Fibroblast of the conjunctiva (primary cell): ENCODE measurements at regions not wholly inside any gene's neighbourhood (a gene's known extent, or its start where the extent isn't known, plus 50 kb on each side); places are given as distances from the start of the nearest gene placed in this dataset.

Experiments used
- DNase-seq: peaks from one replicate; pipeline ENCODE4 v3.0.0-alpha.2; 2010; ENCODE audit warnings: low read depth

DNA sequence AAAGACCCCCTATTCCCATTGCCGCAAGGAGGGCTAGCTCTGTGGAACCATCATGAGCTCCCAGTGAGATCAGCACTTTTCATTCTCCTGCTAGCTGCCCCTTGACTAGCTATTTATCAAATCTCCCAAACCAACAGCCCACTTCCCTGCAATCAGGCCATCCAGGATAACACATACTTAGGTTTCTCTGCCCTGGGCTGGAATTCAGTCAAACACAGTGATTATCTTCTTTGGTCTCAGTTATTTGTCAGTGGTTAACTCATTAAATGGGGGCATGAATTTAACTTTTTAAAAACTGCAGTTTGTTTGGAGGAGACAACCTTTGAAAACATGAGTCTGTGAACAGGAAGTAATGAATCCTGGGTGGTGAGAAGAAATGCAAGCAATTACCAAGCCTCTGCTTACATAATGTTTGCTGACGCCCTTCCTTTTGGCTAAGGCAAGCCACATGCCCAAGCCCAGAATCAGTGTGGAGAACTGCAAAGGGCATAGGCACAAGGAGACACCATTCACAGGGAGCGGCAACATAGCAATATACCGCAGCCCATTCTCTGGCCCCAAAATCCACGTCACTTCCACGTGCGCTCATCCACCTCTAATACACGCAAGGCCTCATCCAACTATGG is 275.0 kb downstream of the DRD1 start:
- DNase-seq, result no peak

DNA sequence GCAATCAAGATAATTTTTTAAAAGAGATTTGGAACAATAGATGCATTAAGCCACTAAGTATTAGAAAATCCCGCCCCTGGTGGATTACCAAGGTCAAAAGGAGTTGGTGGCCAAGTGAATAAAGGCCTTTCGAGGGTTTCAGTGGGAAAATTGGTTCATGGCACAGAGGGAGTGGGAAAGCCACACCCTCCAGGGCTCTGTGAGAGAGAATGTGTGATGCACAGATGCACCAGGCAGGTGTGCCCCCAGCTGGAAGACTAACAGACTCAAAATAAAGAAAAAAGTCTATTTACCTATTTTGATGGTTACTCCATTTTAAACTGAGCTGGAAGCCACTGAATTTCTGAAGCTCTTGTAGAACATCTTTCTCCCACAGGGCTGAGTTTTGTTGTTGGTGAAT is 278.0 kb downstream of the DRD1 start:
- DNase-seq, result no peak

DNA sequence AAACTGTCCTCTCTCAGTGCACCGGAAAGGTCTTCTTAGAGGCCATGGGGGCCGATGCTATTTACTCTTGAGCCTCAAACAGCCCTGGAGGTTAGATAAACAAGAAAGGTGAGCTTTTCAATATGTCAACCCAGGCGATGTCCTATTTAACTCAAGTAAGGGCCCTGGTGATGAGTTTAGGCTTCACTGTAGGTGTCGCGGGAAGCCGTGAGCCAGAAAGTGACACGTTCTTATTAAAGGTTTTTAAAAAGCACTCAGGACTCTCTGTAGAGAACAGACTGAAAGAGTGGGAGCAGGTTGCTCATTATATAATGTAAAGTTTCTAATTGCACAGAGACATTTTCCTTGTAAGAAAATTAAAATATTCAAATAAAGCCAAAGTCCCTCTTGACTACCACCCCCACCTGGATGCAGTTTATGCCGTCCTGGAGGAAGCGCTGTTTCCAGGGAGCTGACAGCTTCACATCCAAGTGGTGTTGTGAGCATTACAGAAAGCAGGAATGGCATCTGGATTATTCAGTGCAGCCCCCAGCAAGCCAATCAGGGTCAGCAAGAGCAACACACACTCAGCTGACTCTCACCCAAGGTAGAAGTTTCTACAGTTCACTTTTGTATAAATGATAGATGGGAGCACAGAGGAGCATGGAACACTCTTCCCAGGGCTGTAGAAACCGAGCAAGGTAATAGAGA is 280.3 kb downstream of the DRD1 start:
- no peak for DNase-seq

DNA sequence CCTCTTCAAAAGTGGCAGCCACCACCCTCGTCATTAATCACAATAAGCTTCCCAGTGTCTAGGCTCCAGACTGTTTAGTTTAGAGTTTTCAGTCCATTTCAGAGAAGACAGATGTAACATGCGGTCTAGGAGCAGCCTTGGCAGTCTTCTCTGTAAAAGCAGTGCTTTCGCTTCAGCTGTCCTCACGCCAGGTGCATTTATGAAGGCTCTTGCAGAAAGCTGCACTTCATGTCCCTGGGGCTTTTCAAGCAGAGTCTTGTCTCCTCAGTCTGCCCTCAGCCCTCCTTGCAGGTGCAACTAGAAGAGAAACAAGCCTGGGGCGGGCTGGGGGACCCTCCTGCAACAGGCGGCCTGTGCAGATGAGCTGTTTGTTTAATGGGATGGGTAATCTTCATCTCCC is 281.9 kb downstream of the DRD1 start:
- DNase-seq, result no peak

DNA sequence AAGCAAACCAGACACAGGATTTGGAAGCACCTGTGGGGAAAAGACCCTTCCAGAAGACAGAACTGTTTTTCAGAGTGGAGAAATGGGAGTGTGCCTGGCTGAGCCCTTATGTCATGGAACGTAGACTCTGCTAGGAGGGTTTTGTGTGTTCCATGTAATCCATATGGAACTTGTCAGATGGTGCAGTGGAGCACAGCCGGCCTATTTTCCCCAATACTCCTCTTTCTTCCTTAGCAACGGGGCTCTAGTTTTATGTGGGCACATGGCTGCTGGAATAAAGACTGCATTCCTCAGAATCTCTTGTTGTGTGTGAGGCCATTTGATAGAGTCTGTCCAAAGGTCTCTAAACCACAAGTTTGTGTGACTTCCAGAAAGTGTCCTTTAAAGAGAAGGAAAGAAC is 284.0 kb downstream of the DRD1 start:
- DNase-seq, result no peak

DNA sequence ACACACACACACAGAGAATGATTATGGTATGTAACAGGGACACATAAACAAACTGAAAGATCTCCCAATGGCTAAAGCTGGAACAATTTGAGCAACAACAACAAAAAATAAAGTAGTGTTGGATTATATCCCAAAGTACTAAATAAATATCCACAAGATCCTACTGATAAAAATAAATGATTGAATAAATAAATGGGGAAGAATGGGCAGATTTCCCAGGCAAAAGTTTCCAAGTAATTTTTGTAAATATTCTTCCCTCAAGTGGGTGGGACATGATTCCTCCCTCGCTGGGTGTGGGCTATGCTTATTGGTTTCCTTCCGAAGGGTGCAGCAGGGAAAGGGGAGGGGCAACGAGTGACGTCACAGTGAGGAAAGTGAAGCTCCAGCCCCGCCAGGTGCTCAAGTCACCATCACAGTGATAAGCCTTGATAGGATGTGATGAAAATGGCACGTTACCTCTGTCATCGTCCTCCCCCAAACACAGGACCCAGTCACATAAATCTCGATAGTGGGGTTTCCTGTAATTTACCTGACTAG is 295.3 kb downstream of the DRD1 start:
- DNase-seq, result no peak

DNA sequence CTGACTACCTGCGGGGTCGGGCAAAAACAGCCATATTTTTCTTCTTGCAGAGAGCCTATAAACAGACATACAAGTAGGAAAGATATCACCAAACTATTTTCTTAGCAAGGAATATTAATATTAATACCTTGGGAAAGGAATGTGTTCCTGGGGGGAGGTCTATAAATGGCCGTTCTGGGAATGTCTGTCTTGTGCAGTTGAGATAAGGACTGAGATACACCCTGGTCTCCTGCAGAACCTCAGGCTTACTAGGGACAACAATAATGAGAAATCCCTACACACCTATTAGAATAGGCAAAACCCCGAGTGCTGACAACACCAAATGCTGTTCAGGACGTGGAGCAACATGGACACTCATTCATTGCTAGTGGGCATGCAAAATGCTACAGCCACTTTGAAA is 297.2 kb downstream of the DRD1 start:
- DNase-seq, result no peak

DNA sequence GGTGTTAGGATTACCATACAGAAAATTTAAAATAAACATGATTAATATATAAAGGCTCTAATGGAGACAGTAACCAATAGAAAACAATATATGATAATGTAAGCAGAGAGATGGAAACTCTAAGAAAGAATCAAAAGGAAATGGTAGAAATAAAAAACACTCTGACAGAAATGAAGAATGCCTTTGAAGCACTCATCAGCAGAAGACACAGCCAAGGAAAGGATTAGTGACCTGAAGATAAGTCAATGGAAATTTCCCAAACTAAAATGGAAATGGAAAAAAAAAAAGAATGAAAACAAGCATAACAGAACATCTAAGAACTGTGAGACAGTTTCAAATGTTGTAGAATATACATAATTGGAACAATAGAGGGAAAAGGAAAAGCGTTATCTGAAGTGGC is 302.6 kb downstream of the DRD1 start:
- DNase-seq, result no peak

DNA sequence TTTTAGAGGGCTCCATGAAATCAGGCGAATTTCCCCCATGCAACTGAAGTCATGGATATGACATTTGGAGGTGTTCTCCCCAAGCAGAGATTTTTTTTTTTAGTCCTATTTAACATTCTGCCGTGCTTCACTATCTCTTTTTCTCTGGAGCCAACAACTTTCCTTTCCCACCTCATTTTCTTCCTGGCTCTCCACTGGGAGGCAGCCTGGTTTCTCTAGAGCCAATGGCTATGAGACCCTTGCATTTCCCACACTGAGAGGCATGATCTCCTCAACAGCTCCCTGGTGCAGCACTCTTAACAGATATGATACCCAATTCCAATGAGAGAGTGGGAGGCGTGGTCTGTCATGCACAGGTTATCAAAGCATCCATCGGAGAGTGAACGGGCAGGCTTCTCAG is 310.8 kb downstream of the DRD1 start:
- DNase-seq, result no peak

DNA sequence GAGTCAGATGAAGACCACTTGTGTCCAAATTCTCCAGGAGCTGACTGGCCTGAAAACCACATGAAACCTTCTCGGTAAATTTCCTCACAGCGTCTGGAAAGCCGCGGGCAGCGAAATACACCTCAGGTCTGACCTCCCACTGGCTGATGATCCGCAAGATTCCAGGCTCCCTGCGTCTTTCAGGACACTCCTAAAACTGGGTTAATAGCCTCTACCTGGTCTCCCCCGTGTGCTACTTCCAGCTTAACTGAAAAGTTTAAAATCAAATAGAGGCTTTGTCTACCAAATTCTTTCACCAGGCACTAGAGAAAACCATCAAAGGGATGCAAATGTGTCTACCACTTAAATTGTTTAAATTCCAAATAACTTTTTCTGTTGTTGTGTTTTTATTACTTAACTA is 312.6 kb downstream of the DRD1 start:
- no peak for DNase-seq

DNA sequence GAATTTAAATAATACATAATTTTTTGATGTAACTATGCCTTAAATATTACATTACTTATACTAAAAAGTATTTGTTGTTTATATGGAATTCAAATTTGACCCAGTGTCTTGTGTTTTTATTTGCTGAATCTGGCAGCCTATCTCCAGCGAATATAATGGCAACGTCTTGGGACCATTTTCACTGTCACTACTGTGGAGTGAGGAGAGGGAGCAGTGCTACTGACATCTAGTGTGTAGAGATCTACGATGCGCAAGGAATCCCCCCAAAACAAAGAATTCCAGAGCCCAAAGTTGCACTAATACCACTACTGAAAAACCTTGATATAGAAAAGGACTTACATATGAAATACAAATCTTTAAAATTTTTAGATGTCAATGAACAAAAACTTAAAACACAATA is 314.4 kb downstream of the DRD1 start:
- no peak for DNase-seq

DNA sequence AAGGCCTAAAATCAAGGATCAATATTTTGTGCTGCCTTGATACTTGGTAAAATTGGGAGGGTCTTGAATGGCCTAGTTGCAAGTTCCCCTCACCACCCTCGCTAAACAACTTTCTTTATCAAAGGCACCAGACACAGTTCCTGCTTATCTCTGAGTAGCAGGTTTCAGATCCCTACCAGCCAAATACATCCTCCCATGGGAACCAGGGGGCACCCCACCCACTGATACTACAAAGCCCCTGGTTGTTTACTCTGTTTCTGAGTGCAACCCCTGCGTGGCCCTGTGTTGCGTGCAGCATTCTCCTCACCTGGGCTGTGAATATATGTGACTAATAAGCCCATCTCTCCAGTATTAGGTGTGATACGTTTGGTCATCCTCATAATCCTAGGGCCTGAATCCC is 314.9 kb downstream of the DRD1 start:
- no peak for DNase-seq

DNA sequence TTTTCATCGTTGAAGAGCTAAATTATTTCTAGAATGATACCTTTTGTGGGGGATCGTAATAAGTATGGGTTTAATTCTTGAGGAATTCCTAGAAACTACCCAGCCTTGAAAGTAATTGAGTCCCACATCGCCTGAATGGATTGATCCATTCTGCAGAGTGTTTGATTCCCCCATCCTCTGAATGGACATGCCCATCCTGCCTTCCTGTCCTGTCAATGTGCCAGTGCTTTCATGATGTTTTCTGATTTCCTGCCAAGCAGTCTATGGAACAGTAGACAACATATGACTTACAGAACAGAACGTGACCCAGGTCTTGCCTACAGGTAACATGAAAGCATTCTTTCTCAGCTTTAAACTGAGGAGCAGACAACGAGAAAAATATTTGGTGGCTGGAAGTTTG is 319.2 kb downstream of the DRD1 start:
- no peak for DNase-seq

DNA sequence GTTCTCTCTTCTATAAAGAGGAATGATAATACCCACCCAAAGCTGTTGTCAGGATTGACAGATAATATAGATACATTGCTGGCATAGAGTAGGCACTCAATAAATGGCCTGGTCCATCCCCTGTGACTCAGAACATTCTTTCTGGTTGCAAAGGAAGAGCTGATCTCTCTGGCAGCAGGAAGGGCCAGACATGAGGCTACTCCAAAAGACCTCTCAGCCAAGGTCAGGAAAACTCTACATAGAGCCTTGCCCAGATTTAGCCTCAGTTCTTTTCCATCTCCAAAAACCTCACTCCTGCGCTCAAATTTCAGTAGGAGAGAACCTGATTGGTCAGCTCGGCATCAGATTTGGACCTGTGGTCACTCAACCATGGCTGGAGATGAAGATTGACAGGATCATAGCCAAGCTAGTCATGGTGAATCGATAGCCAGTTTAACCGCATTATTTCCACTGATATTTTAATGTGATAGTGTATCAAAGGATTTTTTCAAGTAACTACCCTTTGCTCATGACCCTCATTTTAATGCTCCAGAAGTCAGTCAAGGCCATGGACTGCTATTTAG is 319.6 kb downstream of the DRD1 start:
- DNase-seq, result no peak

DNA sequence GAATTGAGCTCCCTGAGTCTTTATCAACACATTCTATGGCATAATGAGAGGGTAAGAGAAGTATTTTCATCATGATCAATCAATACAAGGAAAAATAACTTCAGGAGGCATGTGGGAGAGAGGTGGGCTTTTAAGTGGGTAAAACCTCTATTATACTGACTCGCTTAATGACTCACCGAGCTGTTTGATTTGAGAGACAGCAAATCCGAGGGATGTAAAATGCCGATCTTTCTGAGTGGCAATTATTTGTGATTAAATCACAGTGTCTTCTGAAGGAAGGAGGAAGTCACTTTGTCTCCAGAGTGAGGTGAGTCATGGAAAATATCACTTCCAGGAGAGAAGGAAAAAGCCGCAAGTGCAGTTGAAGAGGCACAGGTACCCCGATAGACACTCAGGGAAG is 320.4 kb downstream of the DRD1 start:
- DNase-seq, result no peak

DNA sequence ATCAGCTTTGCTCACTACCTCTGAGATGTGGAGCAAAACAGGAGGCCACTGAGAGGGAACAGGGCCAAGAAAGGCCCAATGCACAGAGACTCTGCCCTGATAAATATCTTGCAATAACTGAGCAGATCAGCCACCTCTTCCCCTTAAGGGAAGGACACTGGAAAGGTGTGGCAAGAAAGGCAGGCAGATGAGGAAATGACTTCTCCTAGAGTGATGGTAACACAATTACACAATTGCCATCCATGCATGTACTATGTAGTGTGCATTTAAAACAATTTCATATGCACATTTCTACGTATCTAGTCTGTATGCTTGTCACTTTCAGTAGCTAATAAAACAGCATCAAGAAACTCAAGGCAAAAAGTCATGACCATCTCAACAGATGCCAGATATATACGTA is 322.5 kb downstream of the DRD1 start:
- no peak for DNase-seq

DNA sequence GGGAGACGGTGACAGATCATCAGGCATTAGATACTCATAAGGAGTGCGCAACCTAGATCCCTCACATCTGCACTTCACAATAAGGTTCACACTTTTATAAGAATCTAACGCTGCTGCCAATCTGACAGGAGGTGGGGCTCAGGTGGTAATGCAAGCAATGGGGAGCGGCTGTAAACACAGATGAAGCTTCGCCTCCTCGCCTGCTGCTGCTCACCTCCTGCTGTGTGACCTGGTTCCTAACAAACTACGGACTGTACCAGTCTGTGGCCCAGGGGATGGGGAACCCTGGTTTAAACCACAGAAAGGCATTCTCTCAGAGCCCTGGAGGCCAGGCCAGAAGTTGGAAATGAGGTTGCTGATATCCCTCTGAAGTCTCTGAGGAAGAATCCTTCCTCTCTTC is 323.6 kb downstream of the DRD1 start:
- DNase-seq, result no peak

DNA sequence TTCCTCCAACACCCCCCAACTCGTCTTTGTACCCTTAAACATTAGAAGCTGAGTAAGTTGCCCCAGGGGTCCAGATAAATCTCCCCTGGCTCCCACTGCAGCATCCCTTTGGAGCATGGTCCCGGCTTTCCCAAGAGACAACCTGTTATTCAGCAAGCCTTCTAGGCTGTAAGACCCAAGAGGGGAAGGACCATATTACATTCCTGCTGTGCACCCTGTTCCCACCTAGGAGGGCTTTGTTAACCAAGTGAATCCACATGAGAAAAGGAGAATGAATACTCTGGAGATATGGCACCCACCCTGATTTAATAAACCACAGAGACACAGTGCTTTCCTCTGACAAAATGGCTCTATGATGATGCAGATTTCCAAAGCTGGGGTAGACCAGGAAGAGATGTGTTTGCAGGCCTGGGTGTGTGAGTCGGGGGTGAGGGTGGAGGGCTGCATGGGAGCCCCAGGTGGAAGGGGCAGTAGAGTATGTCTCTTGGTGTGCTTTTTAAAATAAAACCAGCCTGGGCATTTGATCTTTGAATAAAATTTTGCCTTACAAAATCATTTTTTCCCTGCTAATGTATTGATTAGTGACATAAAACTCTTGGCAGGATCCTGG is 325.2 kb downstream of the DRD1 start:
- DNase-seq, result no peak

DNA sequence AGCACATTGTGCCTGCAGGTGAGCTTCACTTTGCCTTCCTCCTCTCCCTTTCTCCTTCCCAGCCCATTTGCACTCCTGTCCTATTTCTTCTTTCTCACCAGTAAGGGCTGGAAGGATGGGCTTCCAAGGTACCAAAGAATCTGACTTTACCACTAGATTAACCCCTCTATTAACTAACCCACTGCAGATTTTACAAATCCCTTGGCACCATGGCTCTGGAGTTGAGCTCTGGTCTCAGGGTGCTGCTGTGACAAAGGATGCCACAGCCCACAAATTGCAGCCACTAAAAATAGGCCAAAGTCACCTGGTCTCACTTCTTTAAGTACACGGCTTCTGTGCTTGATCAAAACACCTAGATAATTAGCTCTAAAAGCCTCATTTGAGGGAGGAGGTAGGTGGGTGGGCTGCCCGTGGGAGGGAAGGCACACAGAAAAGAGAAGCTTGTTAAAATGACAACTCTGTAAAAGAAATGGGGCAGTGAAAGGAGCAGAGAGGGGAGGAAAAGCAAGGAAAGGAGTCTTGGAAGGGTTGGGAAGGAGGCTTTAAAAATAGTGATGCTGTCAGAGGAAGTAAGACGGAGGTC is 327.4 kb downstream of the DRD1 start:
- DNase-seq, result no peak

DNA sequence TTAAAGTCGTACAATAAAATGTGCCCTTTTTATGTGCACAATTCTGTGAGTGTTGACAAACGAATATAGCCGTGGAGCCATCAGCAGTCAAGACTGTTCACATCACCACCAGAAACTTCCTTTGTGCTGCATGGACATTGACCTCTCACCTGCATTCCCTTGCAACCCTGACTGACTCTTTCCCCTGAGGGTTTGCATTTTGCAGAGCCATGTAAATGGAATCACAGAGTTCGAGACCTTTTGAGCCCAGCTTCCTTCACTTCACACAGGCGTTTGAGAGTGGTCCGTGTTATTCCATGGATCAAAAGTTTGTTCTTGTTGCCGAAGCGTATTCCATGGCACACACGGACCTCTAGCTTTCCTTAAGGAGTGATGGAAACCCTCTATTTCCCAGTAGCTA is 328.2 kb downstream of the DRD1 start:
- DNase-seq, result no peak

DNA sequence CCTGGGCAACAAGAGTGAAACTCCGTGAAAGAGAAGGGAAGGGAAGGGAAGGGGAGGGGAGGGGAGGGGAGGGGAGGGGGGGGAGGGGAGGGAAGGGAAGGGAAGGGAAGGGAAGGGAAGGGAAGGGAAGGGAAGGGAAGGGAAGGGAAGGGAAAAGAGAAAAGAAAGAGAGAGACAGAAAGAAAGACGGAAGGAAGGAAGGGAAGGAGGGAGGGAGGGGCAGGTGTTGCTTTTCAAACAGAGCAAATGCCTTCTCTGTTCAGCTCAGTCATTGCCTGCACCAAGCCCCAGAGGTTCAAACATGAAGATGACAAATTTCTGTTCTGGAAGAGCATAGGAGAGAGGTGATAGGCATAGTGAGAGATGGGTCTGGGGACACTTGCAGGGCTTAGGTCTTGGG is 330.0 kb downstream of the DRD1 start:
- no peak for DNase-seq

DNA sequence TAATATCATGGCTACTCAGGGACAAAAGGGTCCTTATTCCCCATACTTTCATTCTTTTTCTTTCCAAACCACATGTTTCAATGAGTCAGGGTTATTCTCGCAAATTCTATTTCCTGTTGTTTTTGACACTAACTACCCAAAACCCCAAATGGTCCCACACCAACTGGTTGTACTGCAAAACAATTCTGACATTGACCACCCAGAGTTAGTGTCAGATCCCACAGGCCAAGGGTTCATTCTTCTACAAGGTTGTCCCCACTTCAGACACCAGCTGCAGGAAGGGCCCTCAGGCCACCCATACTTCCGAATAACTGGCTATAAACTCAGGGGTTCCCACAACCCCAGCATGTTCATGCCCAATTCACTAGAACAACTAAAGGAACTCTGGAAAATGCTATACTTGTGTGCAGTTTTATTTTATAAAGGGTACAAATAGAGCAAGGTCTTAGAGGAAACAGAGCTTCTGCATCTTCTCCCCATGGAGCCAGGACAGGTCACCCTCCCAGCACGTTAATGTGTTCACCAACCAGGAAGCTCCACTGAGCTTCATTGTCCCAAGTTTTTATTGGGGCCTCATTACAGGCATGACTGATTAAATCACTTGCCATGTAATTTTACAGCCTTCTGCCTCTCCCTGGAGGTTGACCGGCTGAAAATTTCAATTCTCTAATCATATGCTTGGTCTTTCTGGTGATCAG is 334.8 kb downstream of the DRD1 start:
- no peak for DNase-seq
